ENCODE measurements at regions not wholly inside any gene's neighbourhood (a gene's known extent, or its start where the extent isn't known, plus 50 kb on each side); places are given as distances from the start of the nearest gene placed in this dataset.

- POLR2A ChIA-PET: no interaction called here
Measured at GRCh38 chr7:106170651-106171050, 58.5 kb upstream of the SYPL1 start.

More at GRCh38 chr7:106170651-106171050, 58.5 kb upstream of the SYPL1 start:
- Mint-ChIP-seq H3K4me1 (peaks cover 7% of the 10 kb centered on the region), H3K4me3 (no peak overlapping the region), H3K27me3 (peaks cover 4% of the 10 kb centered on the region), H3K27ac (no peak overlapping the region), H3K9me3 (ENCODE audit: insufficient read depth) (no peaks in the 10 kb centered on the region)
- intact Hi-C loops (cut with micrococcal nuclease): no loop called here
- H3K9me3 ChIP-seq (ENCODE audit: control extremely low read depth in 1 of 3, control insufficient read depth in 2 of 3, insufficient read depth in 1 of 3, low read length in 2 of 3): no peaks in the 10 kb centered on the region
- H2AFZ ChIP-seq (ENCODE audit: insufficient read depth, low read depth, low read length, poor library complexity, severe bottlenecking): no peak overlapping the region
- no peak overlapping the region for H3K27ac ChIP-seq (ENCODE audit: low read length in 2 of 2)
- no peak for TF ChIP-seq EZH2 (IDR thresholded peaks at IDR 0.05; ENCODE audit: borderline replicate concordance, insufficient read depth, low read depth, low read length, poor library complexity, severe bottlenecking)
- no peak for TF ChIP-seq CTCF (IDR thresholded peaks at IDR 0.05)
- WGBS (ENCODE audit: insufficient coverage): 100% methylated on average over 1 of the region's 5 CpGs
- CTCF ChIA-PET: interaction anchor here (1.1 to 11.1 kb wide), 5 partner anchors 18 to 514 kb away, joined by 3 to 159 read pairs (median 9); no protein-coding TSS in a partner anchor
- H3K4me3 ChIP-seq (ENCODE audit: control extremely low read depth in 1 of 5, extremely low read depth in 1 of 5, insufficient read depth in 1 of 5, low read depth in 2 of 5, low read length in 4 of 5): no peak overlapping the region
- H3K79me2 ChIP-seq (ENCODE audit: control insufficient read depth, insufficient read depth, low read length): no peaks in the 10 kb centered on the region
- no peak for DNase-seq
- no peak overlapping the region for H3K4me2 ChIP-seq (replicated peaks; ENCODE audit: low read depth, low read length, poor library complexity, severe bottlenecking)
- no peak overlapping the region for H3K9ac ChIP-seq (ENCODE audit: low read length)
- no peaks in the 10 kb centered on the region for H4K20me1 ChIP-seq (ENCODE audit: control insufficient read depth, insufficient read depth, low read length, poor library complexity, severe bottlenecking)
- H3K4me1 ChIP-seq (ENCODE audit: control insufficient read depth in 2 of 2, insufficient read depth in 2 of 2, low read length in 2 of 2): no peaks in the 10 kb centered on the region
- H3K36me3 ChIP-seq (replicated peaks in 1 of 2; ENCODE audit: control extremely low read depth in 1 of 2, control insufficient read depth in 1 of 2, extremely low read depth in 1 of 2, insufficient read depth in 2 of 2, low read length in 1 of 2): no peaks in the 10 kb centered on the region
- ATAC-seq (ENCODE audit: low read depth): no peak
- no peaks in the 10 kb centered on the region for H3K27me3 ChIP-seq (replicated peaks in 1 of 4; ENCODE audit: control extremely low read depth in 1 of 4, control insufficient read depth in 3 of 4, insufficient read depth in 4 of 4, low read length in 3 of 4)

Measured in B cell (primary cell).